Transverse colon (tissue), 3 donors: ENCODE measurements at regions not wholly inside any gene's neighbourhood (a gene's known extent, or its start where the extent isn't known, plus 50 kb on each side); places are given as distances from the start of the nearest gene placed in this dataset.

ENCODE experiments used
- CTCF ChIP-seq, 5 experiments: fragments of 200-600 bp in 3 of 5; fragments of 450-650 bp in 2 of 5; sonication (generic) in 3 of 5; IDR thresholded peaks; 1 replicate in 2 of 5; 2 replicates in 3 of 5; pipeline ENCODE4 v1.5.1; 2016 to 2017; ENCODE audit warnings: antibody characterized with exemption in 5 of 5, inconsistent platforms in 3 of 5, mild to moderate bottlenecking in 2 of 5, moderate library complexity in 1 of 5
- POLR2A ChIP-seq: fragments of 450-650 bp; IDR thresholded peaks from one replicate; pipeline ENCODE4 v1.6.1; 2016; ENCODE audit warnings: antibody characterized with exemption, mild to moderate bottlenecking, moderate library complexity

- TF ChIP-seq POLR2A: no peak
- TF ChIP-seq CTCF (IDR thresholded peaks at IDR 0.05): no peak
These were observed 176.5 kb downstream of the OGFRL1 start for GRCh38 chr6:71465096-71465495.
